ENCODE measurements at regions not wholly inside any gene's neighbourhood (a gene's known extent, or its start where the extent isn't known, plus 50 kb on each side); places are given as distances from the start of the nearest gene placed in this dataset.
"Not testable (repeated sequence)": the region's sequence is repeated elsewhere in the genome, so short reads cannot be mapped to it uniquely, and the experiment has no call there.

DNA sequence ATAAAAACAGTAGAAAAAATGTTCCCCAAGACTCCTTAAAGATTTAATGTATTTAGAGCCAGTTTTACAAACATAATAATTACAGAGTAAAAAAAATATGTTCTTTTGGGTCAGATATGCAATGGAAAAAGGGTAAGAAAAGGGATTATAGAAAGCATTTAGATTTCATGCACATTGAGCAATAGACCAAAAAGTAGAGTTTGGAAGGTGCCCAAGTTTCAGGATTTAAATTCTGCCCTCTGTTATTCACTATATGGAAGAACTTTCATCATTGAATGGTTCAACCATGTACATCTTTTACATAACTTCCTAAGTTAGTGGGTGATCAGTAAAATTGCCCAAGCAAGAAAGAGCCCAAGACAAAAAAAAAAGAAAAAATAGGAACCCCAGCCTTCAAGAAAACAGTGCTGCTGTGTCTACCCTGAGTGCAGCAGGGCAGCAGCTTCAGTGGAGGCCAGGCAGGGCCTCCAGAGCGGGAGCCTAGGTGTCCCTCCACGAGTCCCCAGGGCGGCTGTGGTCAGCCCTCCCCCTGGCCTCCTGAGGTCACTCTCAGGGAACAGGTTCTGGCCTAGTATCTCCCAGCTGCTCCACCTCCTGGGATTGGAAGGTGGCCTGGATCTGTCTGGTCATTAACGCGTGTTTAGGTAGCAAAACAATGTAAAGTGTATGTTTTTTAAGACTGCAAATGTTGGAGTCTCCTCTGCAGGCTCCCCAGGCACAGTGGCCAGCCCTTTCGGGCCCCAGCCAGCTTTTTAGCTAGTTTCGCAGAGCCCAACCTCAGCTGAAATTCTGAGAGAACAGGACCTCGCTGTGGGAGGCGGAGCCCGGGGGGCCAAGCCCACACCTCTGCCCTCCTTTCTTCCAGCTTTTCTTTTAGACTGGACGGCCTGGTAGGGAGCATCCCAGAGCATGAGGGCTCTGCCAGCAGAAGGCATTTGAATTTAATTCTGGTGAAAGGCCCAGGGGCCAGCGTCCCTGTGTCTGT, 77.3 kb downstream of the TEX51 start:
- no peak overlapping the region for H3K9ac ChIP-seq (ENCODE audit: low read length)
- H3K36me3 ChIP-seq (ENCODE audit: insufficient read depth, low read length) = no peaks in the 10 kb centered on the region
- no peak overlapping the region for H3K27ac ChIP-seq (ENCODE audit: low read depth, low read length)
- H3K27me3 ChIP-seq (ENCODE audit: control insufficient read depth in 1 of 2, insufficient read depth in 2 of 2, low read length in 2 of 2) = no peaks in the 10 kb centered on the region
- no peak overlapping the region for H3K4me3 ChIP-seq (ENCODE audit: low read depth in 1 of 2, low read length in 2 of 2)
- H3K9me3 ChIP-seq (ENCODE audit: low read length) = no peaks in the 10 kb centered on the region
- H3K4me1 ChIP-seq (ENCODE audit: insufficient read depth, low read length) = peaks cover 9% of the 10 kb centered on the region

DNA sequence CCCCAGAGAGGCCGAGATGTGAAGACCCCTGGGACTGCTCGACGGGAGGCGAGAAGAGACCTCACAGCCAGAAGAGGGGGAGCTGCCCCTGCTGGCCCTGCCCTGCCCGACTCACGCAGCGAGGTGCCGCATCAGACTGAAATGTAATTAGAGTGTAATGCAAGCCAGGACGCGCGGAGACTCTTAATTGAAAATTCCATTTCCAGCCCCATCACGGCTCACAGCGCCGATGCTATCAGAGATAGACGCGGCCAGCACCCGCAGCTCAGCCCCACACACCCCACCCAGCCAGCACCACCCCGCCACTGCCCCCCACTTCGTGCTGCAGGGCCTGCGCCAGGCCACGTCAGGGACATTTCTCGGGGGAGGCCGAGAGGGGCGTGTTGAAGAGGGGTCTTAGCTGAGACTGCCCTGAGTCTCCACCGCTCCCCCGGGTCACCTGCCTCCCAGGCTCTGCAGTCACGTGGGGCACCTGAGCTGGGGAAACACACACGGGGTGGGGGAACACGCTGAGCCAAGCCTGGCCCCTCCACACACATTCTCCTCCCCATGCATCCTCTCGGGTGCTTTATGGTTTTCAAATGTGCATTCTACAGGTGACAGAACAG, 78.1 kb downstream of the TEX51 start:
- H3K4me1 ChIP-seq (ENCODE audit: insufficient read depth, low read length) = peaks cover 5% of the 10 kb centered on the region
- H3K27me3 ChIP-seq (ENCODE audit: control insufficient read depth in 1 of 2, insufficient read depth in 2 of 2, low read length in 2 of 2) = no peaks in the 10 kb centered on the region
- no peak overlapping the region for H3K9ac ChIP-seq (ENCODE audit: low read length)
- no peaks in the 10 kb centered on the region for H3K9me3 ChIP-seq (ENCODE audit: low read length)
- H3K27ac ChIP-seq (ENCODE audit: low read depth, low read length) = no peak overlapping the region
- no peak overlapping the region for H3K4me3 ChIP-seq (ENCODE audit: low read depth in 1 of 2, low read length in 2 of 2)
- H3K36me3 ChIP-seq (ENCODE audit: insufficient read depth, low read length) = no peaks in the 10 kb centered on the region

GRCh38 chr2:126978333-126978732, 79.6 kb downstream of the TEX51 start:
- no peak overlapping the region for H3K27ac ChIP-seq (ENCODE audit: low read depth, low read length)
- H3K9me3 ChIP-seq (ENCODE audit: low read length) = no peaks in the 10 kb centered on the region
- no peaks in the 10 kb centered on the region for H3K4me1 ChIP-seq (ENCODE audit: insufficient read depth, low read length)
- no peaks in the 10 kb centered on the region for H3K36me3 ChIP-seq (ENCODE audit: insufficient read depth, low read length)
- H3K9ac ChIP-seq (ENCODE audit: low read length) = no peak overlapping the region
- no peaks in the 10 kb centered on the region for H3K27me3 ChIP-seq (ENCODE audit: control insufficient read depth in 1 of 2, insufficient read depth in 2 of 2, low read length in 2 of 2)
- no peak overlapping the region for H3K4me3 ChIP-seq (ENCODE audit: low read depth in 1 of 2, low read length in 2 of 2)

GRCh38 chr2:126979039-126980003, 80.6 kb downstream of the TEX51 start:
- Histone ChIP-seq H3K9ac (ENCODE audit: low read length) (no peak overlapping the region), H3K27me3 (ENCODE audit: control insufficient read depth in 1 of 2, insufficient read depth in 2 of 2, low read length in 2 of 2) (no peaks in the 10 kb centered on the region), H3K27ac (ENCODE audit: low read depth, low read length) (no peak overlapping the region), H3K4me1 (ENCODE audit: insufficient read depth, low read length) (no peaks in the 10 kb centered on the region), H3K36me3 (ENCODE audit: insufficient read depth, low read length) (no peaks in the 10 kb centered on the region), H3K9me3 (ENCODE audit: low read length) (no peaks in the 10 kb centered on the region), H3K4me3 (ENCODE audit: low read depth in 1 of 2, low read length in 2 of 2) (no peak overlapping the region)

- Histone ChIP-seq H3K36me3 (ENCODE audit: insufficient read depth, low read length) (no peaks in the 10 kb centered on the region), H3K9me3 (ENCODE audit: low read length) (no peaks in the 10 kb centered on the region), H3K27ac (ENCODE audit: low read depth, low read length) (no peak overlapping the region), H3K4me3 (ENCODE audit: low read depth in 1 of 2, low read length in 2 of 2) (no peak overlapping the region), H3K9ac (ENCODE audit: low read length) (no peak overlapping the region), H3K4me1 (ENCODE audit: insufficient read depth, low read length) (peaks cover under 1% of the 10 kb centered on the region), H3K27me3 (ENCODE audit: control insufficient read depth in 1 of 2, insufficient read depth in 2 of 2, low read length in 2 of 2) (no peaks in the 10 kb centered on the region)
Observed at GRCh38 chr2:126981476-126981875, 82.8 kb downstream of the TEX51 start.

GRCh38 chr2:126982935-126983334, 84.2 kb downstream of the TEX51 start:
- no peaks in the 10 kb centered on the region for H3K9me3 ChIP-seq (ENCODE audit: low read length)
- no peak overlapping the region for H3K9ac ChIP-seq (ENCODE audit: low read length)
- no peaks in the 10 kb centered on the region for H3K27me3 ChIP-seq (ENCODE audit: control insufficient read depth in 1 of 2, insufficient read depth in 2 of 2, low read length in 2 of 2)
- no peak overlapping the region for H3K27ac ChIP-seq (ENCODE audit: low read depth, low read length)
- H3K4me3 ChIP-seq (ENCODE audit: low read depth in 1 of 2, low read length in 2 of 2) = no peak overlapping the region
- H3K4me1 ChIP-seq (ENCODE audit: insufficient read depth, low read length) = peaks cover 6% of the 10 kb centered on the region
- no peaks in the 10 kb centered on the region for H3K36me3 ChIP-seq (ENCODE audit: insufficient read depth, low read length)

- Histone ChIP-seq H3K27ac (ENCODE audit: low read depth, low read length) (no peak overlapping the region), H3K9me3 (ENCODE audit: low read length) (no peaks in the 10 kb centered on the region), H3K9ac (ENCODE audit: low read length) (no peak overlapping the region), H3K36me3 (ENCODE audit: insufficient read depth, low read length) (no peaks in the 10 kb centered on the region), H3K27me3 (ENCODE audit: control insufficient read depth in 1 of 2, insufficient read depth in 2 of 2, low read length in 2 of 2) (no peaks in the 10 kb centered on the region), H3K4me1 (ENCODE audit: insufficient read depth, low read length) (peaks cover 6% of the 10 kb centered on the region), H3K4me3 (ENCODE audit: low read depth in 1 of 2, low read length in 2 of 2) (no peak overlapping the region)
Observed at GRCh38 chr2:126986631-126987187, 88.0 kb downstream of the TEX51 start.

GRCh38 chr2:126988482-126988881, 89.8 kb downstream of the TEX51 start:
- no peaks in the 10 kb centered on the region for H3K9me3 ChIP-seq (ENCODE audit: low read length)
- H3K36me3 ChIP-seq (ENCODE audit: insufficient read depth, low read length) = no peaks in the 10 kb centered on the region
- H3K27ac ChIP-seq (ENCODE audit: low read depth, low read length) = no peak overlapping the region
- H3K27me3 ChIP-seq (ENCODE audit: control insufficient read depth in 1 of 2, insufficient read depth in 2 of 2, low read length in 2 of 2) = no peaks in the 10 kb centered on the region
- peaks cover 6% of the 10 kb centered on the region for H3K4me1 ChIP-seq (ENCODE audit: insufficient read depth, low read length)
- H3K4me3 ChIP-seq (ENCODE audit: low read depth in 1 of 2, low read length in 2 of 2) = no peak overlapping the region
- no peak overlapping the region for H3K9ac ChIP-seq (ENCODE audit: low read length)

DNA sequence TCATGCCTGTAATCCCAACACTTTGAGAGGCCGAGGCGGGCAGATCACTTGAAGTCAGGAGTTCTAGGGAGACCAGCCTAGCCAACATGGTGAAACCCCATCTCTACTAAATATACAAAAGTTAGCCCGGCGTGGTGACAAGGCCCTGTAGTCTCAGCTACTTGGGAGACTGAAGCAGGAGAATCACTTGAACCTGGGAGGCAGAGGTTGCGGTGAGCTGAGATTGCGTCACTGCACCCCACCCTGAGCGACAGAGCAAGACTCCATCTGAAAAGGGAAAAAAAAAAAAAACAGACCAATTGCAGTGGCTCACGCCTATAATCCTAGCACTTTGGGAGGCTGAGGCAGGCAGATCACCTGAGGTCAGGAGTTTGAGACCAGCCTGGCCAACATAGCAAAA, 90.4 kb downstream of the TEX51 start:
- H3K9me3 ChIP-seq (ENCODE audit: low read length); H3K36me3 ChIP-seq (ENCODE audit: insufficient read depth, low read length); H3K27ac ChIP-seq (ENCODE audit: low read depth, low read length); H3K4me3 ChIP-seq (ENCODE audit: low read depth in 1 of 2, low read length in 2 of 2); H3K9ac ChIP-seq (ENCODE audit: low read length); H3K27me3 ChIP-seq (ENCODE audit: control insufficient read depth in 1 of 2, insufficient read depth in 2 of 2, low read length in 2 of 2); H3K4me1 ChIP-seq (ENCODE audit: insufficient read depth, low read length): not testable (repeated sequence)

DNA sequence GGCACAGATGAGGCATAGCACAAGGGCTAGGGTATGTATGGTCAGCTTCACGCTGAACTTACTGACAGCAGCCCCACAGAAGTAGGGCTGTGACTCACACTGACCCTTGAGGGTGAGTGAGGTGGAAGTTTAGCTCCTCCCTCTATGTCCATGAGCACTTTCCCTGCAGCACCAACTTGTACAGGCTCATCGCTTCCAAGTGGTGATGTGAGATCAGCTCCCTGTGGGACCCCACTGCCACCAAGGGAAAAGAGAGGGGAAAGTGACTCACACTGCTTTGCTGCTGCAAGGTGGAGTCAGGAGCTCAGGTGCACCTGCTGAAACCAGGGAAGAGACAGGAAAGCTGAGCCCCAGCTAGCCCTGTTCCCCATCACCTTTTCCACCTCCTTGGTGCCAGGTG, 91.5 kb downstream of the TEX51 start:
- Histone ChIP-seq H3K27ac (ENCODE audit: low read depth, low read length) (no peak overlapping the region), H3K9ac (ENCODE audit: low read length) (no peak overlapping the region), H3K27me3 (ENCODE audit: control insufficient read depth in 1 of 2, insufficient read depth in 2 of 2, low read length in 2 of 2) (no peaks in the 10 kb centered on the region), H3K4me3 (ENCODE audit: low read depth in 1 of 2, low read length in 2 of 2) (no peak overlapping the region), H3K36me3 (ENCODE audit: insufficient read depth, low read length) (no peaks in the 10 kb centered on the region), H3K4me1 (ENCODE audit: insufficient read depth, low read length) (peaks cover 6% of the 10 kb centered on the region), H3K9me3 (ENCODE audit: low read length) (no peaks in the 10 kb centered on the region)

All from muscle layer of colon (tissue), 2 donors.